Prostate gland (tissue), 2 donors: ENCODE measurements at regions not wholly inside any gene's neighbourhood (a gene's known extent, or its start where the extent isn't known, plus 50 kb on each side); places are given as distances from the start of the nearest gene placed in this dataset.

Source experiments
- DNase-seq: peaks from one replicate; pipeline ENCODE4 v3.0.0-alpha.2; 2019; ENCODE audit warnings: low spot score
- H3K27ac ChIP-seq, 2 donors: fragments of 200-600 bp; sonication (generic); 2 replicates each; pipeline ENCODE4 v1.5.1; 2017 to 2019
- H3K27me3 ChIP-seq: fragments of 200-600 bp; sonication (generic); replicated peaks from 2 replicates; pipeline ENCODE4 v1.5.1; 2019; ENCODE audit not compliant: insufficient read depth
- H3K36me3 ChIP-seq, 2 donors: fragments of 200-600 bp; sonication (generic); 1 replicate in 1 of 2; 2 replicates in 1 of 2; pipeline versions ENCODE4 v1.5.1 to v1.8.1; 2017 to 2019
- H3K4me1 ChIP-seq: fragments of 200-600 bp; sonication (generic); replicated peaks from 2 replicates; pipeline ENCODE4 v1.5.1; 2019
- H3K4me3 ChIP-seq, 2 donors: fragments of 200-600 bp; sonication (generic); 2 replicates each; pipeline ENCODE4 v1.5.1; 2017 to 2019
- H3K9me3 ChIP-seq: fragments of 200-600 bp; sonication (generic); 2 replicates; pipeline ENCODE4 v1.5.1; 2017
- POLR2A ChIP-seq: fragments of 450-650 bp; IDR thresholded peaks from one replicate; pipeline ENCODE4 v1.6.1; 2016; ENCODE audit warnings: antibody characterized with exemption, mild to moderate bottlenecking
- POLR2AphosphoS5 ChIP-seq: sonication (generic); formaldehyde crosslinking; IDR thresholded peaks from one replicate; pipeline ENCODE4 v1.6.1; 2017; ENCODE audit warnings: antibody characterized with exemption
- WGBS: methylation state at CpG from one replicate; pipeline ENCODE4 v1.1.5; 2018; 5-methylcytosine and 5-hydroxymethylcytosine counted together
- intact Hi-C: fragments of 100-400 bp; cut with DNase I; formaldehyde crosslinking; loops from one replicate; pipeline ENCODE4 v1.14.2; 2022
- TF ChIP-seq, protein P1 (sequence below), 4 experiments: fragments of 200-600 bp in 2 of 4; fragments of 450-650 bp in 2 of 4; sonication (generic) in 2 of 4; IDR thresholded peaks; 1 replicate in 3 of 4; 2 replicates in 1 of 4; pipeline ENCODE4 v1.5.1; 2016 to 2019; ENCODE audit warnings: antibody characterized with exemption in 4 of 4, mild to moderate bottlenecking in 2 of 4, moderate library complexity in 2 of 4

DNA sequence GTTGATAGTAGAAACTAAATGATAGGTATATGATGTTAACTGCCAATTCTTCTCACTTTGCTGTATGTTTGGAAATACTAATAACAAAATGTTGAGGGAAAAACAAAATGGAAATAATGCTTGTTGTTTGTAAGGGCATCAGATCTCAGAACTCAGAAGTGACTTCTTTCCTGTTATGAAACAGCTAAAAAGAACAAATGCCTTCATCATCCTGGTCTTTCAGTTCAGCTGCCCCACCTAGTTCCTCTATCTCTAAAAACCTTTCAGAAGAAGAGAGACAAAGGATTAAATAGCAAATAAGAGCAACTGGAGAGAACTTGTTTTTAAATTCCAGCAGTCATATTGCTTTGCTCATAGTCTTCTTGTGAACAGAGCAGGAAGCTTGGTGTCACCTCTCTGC is 345.3 kb upstream of the NCAM1 start:
- Histone ChIP-seq H3K36me3 (no peaks in the 10 kb centered on the region), H3K4me1 (no peaks in the 10 kb centered on the region), H3K4me3 (no peak overlapping the region), H3K27ac (no peak overlapping the region), H3K27me3 (no peaks in the 10 kb centered on the region), H3K9me3 (no peaks in the 10 kb centered on the region)
- intact Hi-C loops = no loop called here
- TF ChIP-seq, protein P1, sequence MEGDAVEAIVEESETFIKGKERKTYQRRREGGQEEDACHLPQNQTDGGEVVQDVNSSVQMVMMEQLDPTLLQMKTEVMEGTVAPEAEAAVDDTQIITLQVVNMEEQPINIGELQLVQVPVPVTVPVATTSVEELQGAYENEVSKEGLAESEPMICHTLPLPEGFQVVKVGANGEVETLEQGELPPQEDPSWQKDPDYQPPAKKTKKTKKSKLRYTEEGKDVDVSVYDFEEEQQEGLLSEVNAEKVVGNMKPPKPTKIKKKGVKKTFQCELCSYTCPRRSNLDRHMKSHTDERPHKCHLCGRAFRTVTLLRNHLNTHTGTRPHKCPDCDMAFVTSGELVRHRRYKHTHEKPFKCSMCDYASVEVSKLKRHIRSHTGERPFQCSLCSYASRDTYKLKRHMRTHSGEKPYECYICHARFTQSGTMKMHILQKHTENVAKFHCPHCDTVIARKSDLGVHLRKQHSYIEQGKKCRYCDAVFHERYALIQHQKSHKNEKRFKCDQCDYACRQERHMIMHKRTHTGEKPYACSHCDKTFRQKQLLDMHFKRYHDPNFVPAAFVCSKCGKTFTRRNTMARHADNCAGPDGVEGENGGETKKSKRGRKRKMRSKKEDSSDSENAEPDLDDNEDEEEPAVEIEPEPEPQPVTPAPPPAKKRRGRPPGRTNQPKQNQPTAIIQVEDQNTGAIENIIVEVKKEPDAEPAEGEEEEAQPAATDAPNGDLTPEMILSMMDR (IDR thresholded peaks at IDR 0.05) = no peak
- no peak for TF ChIP-seq POLR2AphosphoS5
- no peak for TF ChIP-seq POLR2A
- DNase-seq = no peak

DNA sequence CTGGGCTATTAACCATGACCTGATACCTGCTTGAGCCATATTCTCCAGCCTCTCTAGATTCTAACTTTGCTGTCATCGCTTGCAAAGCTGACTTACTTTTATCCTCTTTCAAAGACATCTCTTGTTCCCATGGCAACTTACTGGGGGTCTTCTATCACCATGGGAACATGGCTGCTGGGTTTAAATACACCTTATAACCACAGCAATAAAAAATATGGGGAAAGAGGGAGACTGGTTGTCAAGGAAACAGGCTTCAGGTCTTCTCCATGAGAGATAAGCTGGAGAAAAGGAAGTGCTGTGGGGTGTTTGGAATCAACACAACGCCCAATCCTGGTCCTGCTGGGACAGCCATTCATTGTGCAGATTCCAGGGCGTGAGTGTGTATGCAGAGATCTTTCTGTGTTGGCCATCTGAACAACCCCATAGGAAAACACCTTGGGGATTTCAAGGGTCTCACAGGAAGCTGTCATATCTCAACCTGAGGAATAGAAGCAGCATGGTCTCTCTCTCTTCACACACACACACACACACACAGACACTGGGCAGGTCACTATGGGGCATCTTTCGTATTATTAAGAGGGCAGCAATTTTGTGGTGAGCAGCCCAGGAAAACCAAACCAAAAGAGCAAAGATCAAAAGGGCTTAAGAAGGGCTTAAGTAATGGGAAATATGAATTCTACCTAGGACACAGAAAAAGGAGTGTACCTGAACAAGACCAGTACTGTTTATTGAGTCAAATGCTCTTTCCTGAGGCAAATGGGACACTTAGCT is 344.7 kb upstream of the NCAM1 start:
- Histone ChIP-seq H3K4me3 (no peak overlapping the region), H3K9me3 (no peaks in the 10 kb centered on the region), H3K4me1 (no peaks in the 10 kb centered on the region), H3K27me3 (no peaks in the 10 kb centered on the region), H3K27ac (no peak overlapping the region), H3K36me3 (no peaks in the 10 kb centered on the region)
- WGBS = 83% methylated on average over 4 of the region's 4 CpGs
- DNase-seq = no peak
- TF ChIP-seq POLR2A = no peak
- TF ChIP-seq, protein P1 (IDR thresholded peaks at IDR 0.05) = no peak
- no peak for TF ChIP-seq POLR2AphosphoS5
- intact Hi-C loops = no loop called here

- Histone ChIP-seq H3K27ac (no peak overlapping the region), H3K36me3 (no peaks in the 10 kb centered on the region), H3K9me3 (no peaks in the 10 kb centered on the region), H3K27me3 (no peaks in the 10 kb centered on the region), H3K4me1 (no peaks in the 10 kb centered on the region), H3K4me3 (no peak overlapping the region)
- TF ChIP-seq, protein P1 (IDR thresholded peaks at IDR 0.05) = no peak
- TF ChIP-seq POLR2AphosphoS5 (no peak), POLR2A (no peak)
- DNase-seq = no peak
- intact Hi-C loops = no loop called here
- WGBS = 84% methylated on average over 2 of the region's 2 CpGs
Measured at GRCh38 chr11:112617098-112617425, 344.2 kb upstream of the NCAM1 start.

GRCh38 chr11:112617977-112618826 is 343.0 kb upstream of the NCAM1 start:
- Histone ChIP-seq H3K4me3 (no peak overlapping the region), H3K36me3 (no peaks in the 10 kb centered on the region), H3K27me3 (no peaks in the 10 kb centered on the region), H3K4me1 (no peaks in the 10 kb centered on the region), H3K9me3 (no peaks in the 10 kb centered on the region), H3K27ac (no peak overlapping the region)
- no peak for DNase-seq
- intact Hi-C loops = no loop called here
- no peak for TF ChIP-seq POLR2AphosphoS5
- TF ChIP-seq, protein P1 (IDR thresholded peaks at IDR 0.05) = no peak
- no peak for TF ChIP-seq POLR2A
- WGBS = 76% methylated on average over 13 of the region's 13 CpGs
